Stimulated activated CD4-positive, alpha-beta T cell treated with anti-CD3 and anti-CD28 coated beads, Interleukin-2, amount 100 ng/mL, for 48 hours (primary cell): ENCODE measurements at regions not wholly inside any gene's neighbourhood (a gene's known extent, or its start where the extent isn't known, plus 50 kb on each side); places are given as distances from the start of the nearest gene placed in this dataset.
"Not testable (repeated sequence)": the region's sequence is repeated elsewhere in the genome, so short reads cannot be mapped to it uniquely, and the experiment has no call there.

Experiments
- DNase-seq, 2 donors: peaks; one replicate each; pipeline ENCODE4 v3.0.0-alpha.2; 2020

- not testable (repeated sequence) for DNase-seq
Observed at GRCh38 chr17:77290759-77291558, 150.2 kb downstream of the SEC14L1 start.

DNA sequence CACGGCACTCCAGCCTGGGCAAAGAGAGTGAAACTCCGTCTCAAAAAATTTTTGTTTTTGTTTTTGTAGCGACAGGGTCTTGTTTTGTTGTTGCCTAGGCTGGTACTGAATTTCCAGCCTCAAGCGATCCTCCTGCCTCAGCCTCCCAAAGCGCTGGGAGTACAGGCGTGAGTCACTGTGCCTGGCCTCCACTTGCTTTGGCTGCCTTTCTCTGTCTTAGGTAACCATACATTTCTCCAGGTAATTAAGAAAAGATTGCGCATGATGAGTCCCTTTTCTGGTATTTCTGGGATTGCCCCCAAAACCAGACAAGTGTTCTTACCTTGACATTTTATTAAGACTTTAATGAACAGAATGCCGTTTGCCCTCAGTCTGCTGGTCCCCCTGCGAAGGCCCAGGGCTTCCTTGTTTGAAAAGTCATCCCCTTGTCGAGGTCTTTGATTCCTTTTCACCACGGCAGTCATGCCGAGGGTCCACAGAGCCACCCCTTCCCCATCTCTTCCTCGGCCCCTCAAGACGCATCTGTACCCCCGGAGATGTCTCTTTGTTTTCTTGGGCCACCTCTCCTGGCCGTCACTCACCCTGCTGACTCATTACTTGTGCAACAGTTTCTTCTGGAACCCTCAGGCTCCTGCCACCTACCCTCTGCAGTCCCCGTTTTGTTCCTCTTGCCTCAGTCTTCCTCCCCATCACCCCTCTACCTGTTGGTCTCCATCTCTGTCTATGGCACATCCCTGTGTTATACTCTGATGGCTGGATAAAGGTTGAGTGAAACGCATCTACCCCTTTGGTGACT, 151.0 kb downstream of the SEC14L1 start:
- DNase-seq: no peak

- no peak for DNase-seq
Observed at GRCh38 chr17:77294761-77295160, 154.0 kb downstream of the SEC14L1 start.

- no peak for DNase-seq
Observed at GRCh38 chr17:77295241-77295853, 154.6 kb downstream of the SEC14L1 start.

- DNase-seq: no peak
Observed at GRCh38 chr17:77296769-77297409, 156.1 kb downstream of the SEC14L1 start.

DNA sequence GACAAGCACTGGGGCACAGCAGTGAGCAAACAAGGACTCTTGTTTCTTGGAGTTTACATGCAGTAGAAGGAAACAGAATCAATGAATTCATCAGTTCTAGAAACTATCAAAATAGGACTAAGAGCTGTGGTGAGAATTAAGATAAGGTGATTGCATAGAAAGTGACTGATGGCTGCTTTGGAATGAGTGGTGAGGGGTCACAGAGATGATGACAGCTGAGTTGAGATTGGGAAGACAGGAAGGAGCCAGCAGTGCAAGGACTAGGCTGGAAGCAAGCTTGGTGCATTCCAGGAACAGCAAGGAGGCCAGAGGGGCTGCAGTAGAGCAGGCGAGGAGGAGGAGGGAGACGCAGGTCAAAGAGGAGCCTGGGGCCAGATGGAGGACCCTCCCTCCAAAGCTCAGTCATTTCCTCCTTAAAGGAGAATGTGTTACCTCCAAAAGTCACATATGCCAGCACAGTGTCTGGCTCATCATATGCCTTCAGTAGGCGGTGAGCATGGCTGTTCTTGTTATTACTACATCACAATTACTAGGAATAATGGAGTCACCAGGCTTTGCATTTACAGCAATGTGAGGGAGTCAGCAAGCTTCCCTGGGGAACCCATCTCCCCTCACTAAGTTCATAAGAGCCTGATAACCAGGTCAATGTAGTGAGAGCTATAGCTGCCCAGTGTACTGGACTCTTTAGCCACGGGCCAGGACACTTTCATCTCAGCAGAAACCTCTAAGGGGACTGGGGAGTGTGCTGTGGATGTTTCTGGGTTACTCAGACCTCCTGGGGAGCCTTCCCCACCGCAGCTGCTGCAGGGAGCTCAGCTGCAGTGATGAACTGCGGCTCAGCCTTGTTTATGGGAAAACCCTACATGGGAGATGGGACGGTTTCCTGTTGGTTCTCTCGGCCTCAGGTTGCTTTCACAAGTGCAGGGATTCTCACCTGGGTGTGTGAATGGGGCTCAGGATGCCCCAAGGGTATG, 157.2 kb downstream of the SEC14L1 start:
- no peak for DNase-seq

DNA sequence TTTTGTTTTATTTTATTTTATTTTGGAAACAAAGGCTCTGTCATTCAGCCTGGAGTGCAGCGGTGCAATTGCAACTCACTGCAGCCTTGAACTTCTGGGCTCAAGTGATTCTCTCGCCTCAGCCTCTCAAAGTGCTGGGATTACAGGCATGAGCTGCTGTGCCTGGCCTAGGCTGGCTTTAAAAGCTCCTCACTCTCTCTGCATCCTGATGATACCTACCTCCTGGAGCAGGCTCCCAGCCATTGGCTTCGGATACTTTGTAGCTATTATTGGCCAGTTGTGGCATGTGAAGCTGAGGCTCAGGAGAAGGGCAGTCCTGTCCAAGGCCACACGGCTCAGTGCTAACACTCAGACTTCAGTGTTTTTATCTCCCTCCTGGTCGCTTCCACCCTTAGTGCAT, 158.0 kb downstream of the SEC14L1 start:
- DNase-seq: no peak

GRCh38 chr17:77299256-77300015, 158.7 kb downstream of the SEC14L1 start:
- DNase-seq: no peak

DNA sequence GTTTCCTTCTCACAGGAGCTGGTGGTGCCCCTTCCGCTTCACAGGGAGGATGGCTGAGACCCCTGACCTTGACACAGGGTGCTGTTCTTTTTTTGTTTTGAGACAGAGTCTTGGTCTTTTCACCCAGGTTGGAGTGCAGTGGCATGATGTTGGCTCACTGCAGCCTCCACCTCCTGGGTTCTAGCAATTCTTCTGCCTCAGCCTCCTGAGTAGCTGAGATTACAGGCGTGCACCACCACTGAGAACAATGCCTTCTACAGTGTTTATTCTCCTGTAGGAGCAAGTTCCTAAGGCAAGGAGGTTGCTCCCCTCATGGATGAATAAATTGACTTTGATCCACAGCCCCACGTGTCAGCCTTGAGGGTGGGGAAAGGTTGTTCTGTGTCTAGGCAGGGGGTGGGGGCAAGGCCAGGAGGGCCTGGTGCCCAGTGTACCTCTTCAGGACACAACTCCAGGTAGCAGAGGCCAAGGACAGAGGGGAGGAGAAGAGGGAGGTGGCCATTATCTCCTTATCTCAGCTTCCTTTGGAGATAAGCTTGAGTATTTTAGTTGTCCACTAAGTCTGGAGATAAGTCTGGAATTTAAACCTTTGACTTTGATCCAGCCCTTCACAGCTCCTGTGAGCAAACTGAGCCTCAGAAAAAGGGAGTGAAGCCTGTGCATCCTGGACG, 159.4 kb downstream of the SEC14L1 start:
- no peak for DNase-seq

DNA sequence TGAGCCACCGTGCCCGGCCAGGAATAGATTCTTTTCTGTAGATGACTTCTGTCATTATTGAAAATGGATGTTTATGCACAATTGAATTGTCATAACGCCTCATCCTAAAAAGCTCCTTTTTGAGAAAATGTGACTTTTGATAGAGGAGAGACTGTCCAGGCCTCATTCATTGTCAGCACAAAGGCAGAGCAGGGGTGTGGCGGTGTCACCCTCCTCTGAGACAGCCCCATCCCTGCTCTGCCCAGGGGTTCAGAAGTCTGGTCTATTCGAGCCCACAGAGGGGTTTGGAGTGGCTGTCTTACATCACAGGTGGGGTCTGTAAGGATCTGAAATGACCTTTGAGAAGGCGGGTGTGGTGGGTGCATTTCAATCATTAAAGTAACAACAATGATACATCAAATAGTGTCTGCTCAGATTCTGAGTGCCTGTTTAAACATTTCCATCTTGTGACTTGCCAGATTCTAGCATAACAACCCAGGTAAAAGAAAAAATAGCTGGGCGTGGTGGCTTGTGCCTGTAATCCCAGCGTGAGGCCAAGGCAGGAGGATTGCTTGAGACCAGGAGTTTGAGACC, 161.0 kb downstream of the SEC14L1 start:
- no peak for DNase-seq

- DNase-seq: no peak
Observed at GRCh38 chr17:77302682-77303081, 161.9 kb downstream of the SEC14L1 start.

DNA sequence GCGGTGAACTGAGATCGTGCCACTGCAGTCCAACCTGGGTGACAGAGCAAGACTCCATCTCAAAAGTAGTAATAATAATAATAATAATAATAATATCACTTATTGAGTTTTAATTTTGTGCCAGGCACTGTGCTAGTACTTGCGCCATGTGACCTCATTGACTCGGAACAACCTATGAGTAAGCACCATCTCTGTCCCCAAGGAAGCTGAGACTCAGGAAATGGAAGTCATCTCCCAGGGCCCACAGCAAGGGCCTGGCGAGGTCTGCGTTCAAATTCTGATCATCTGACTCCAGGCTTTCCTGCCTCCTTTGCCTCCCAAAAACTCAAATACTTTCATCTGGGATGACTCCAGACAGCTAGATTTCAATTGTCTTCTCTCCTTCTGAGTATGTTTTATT, 162.9 kb downstream of the SEC14L1 start:
- no peak for DNase-seq

- DNase-seq: no peak
Observed at GRCh38 chr17:77304051-77304745, 163.4 kb downstream of the SEC14L1 start.

- DNase-seq: no peak
Observed at GRCh38 chr17:77304746-77305473, 164.1 kb downstream of the SEC14L1 start.

DNA sequence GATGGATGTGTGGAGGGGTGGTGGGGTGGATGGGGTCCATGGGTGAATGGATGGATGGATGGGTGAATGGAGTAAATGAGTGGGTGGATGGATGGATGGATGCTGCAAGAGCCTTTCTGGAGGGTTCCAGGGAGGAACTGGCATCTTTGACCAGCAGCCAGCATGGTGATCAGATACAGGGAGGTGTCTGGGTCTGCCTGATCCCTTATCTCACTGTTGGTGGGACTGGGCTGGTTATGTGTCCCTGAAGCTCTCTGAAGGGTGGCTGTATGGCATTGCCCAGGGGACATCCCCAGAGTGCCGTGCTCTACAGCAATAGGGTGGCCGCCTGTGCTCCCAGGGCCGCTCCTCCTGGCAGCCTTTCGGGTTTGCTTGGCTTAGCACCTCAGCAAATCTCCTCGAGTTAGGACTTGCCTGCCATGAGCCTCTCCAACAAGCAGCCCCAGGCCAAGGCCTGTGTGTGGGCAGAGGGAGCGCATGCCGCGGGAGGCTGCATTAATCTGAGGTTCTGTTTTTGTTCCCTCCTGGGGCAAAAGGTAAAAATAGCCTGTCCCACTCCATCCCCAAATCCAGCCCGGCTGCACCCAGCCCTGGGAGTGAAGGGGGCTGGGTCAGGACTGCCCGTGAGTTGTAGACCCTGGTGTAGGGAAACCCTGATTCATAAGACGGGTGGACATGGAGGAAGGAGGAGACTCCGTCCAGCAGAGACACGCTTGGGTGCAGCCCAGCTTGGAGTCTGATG, 165.4 kb downstream of the SEC14L1 start:
- no peak for DNase-seq

- DNase-seq: no peak
Observed at GRCh38 chr17:77306790-77307478, 166.2 kb downstream of the SEC14L1 start.

- no peak for DNase-seq
Observed at GRCh38 chr17:77307479-77308198, 166.9 kb downstream of the SEC14L1 start.
